Stimulated activated CD4-positive, alpha-beta T cell treated with anti-CD3 and anti-CD28 coated beads, Interleukin-15, amount 100 ng/mL, for 24 hours (primary cell): ENCODE measurements at regions not wholly inside any gene's neighbourhood (a gene's known extent, or its start where the extent isn't known, plus 50 kb on each side); places are given as distances from the start of the nearest gene placed in this dataset.
A peak's percentile ranks its signal among the peaks of the same experiment; 100 is the strongest.

Experiments used
- DNase-seq: peaks from one replicate; pipeline ENCODE4 v3.0.0-alpha.2; 2020

GRCh38 chr6:142561511-142562265, 259.9 kb downstream of the ADGRG6 start:
- DNase-seq: no peak

- DNase-seq: no peak
These were observed 261.1 kb downstream of the ADGRG6 start for GRCh38 chr6:142562865-142563264.

GRCh38 chr6:142566628-142567396, 265.0 kb downstream of the ADGRG6 start:
- peak; percentile 73 for DNase-seq

- DNase-seq: no peak
These were observed 265.7 kb downstream of the ADGRG6 start for GRCh38 chr6:142567461-142567860.

- DNase-seq: no peak
These were observed 267.2 kb downstream of the ADGRG6 start for GRCh38 chr6:142568857-142569597.

GRCh38 chr6:142569676-142570075, 267.9 kb downstream of the ADGRG6 start:
- DNase-seq: no peak

GRCh38 chr6:142570221-142570671, 268.4 kb downstream of the ADGRG6 start:
- peak; percentile 16 for DNase-seq

GRCh38 chr6:142592876-142593275, 291.1 kb downstream of the ADGRG6 start:
- no peak for DNase-seq

GRCh38 chr6:142597836-142598235, 296.0 kb downstream of the ADGRG6 start:
- no peak for DNase-seq

- DNase-seq: no peak
These were observed 299.6 kb downstream of the ADGRG6 start for GRCh38 chr6:142601427-142601826.

GRCh38 chr6:142602972-142603371, 301.2 kb downstream of the ADGRG6 start:
- no peak for DNase-seq

- no peak for DNase-seq
These were observed 304.2 kb downstream of the ADGRG6 start for GRCh38 chr6:142605922-142606485.

GRCh38 chr6:142612956-142613355, 311.1 kb downstream of the ADGRG6 start:
- DNase-seq: no peak

GRCh38 chr6:142613981-142614380, 312.2 kb downstream of the ADGRG6 start:
- no peak for DNase-seq

GRCh38 chr6:142617158-142617557, 315.4 kb downstream of the ADGRG6 start:
- DNase-seq: no peak

- DNase-seq: no peak
These were observed 320.0 kb downstream of the ADGRG6 start for GRCh38 chr6:142621822-142622221.

- no peak for DNase-seq
These were observed 319.8 kb downstream of the HIVEP2 start for GRCh38 chr6:142624978-142625715.

- DNase-seq: no peak
These were observed 317.5 kb downstream of the HIVEP2 start for GRCh38 chr6:142627474-142627873.

GRCh38 chr6:142631517-142632385, 313.2 kb downstream of the HIVEP2 start:
- DNase-seq: no peak

- DNase-seq: no peak
These were observed 311.7 kb downstream of the HIVEP2 start for GRCh38 chr6:142633317-142633716.

- no peak for DNase-seq
These were observed 309.8 kb downstream of the HIVEP2 start for GRCh38 chr6:142635130-142635529.
